ENCODE measurements at regions not wholly inside any gene's neighbourhood (a gene's known extent, or its start where the extent isn't known, plus 50 kb on each side); places are given as distances from the start of the nearest gene placed in this dataset.

- Histone ChIP-seq H4K20me1 (ENCODE audit: control insufficient read depth, insufficient read depth, low read length, poor library complexity, severe bottlenecking) (no peaks in the 10 kb centered on the region), H3K9me3 (ENCODE audit: control extremely low read depth in 1 of 3, control insufficient read depth in 2 of 3, insufficient read depth in 1 of 3, low read length in 2 of 3) (peaks cover 0 to 7% (median 0%) of the 10 kb centered on the region in 3 donors), H3K27me3 (replicated peaks in 1 of 4; ENCODE audit: control extremely low read depth in 1 of 4, control insufficient read depth in 3 of 4, insufficient read depth in 4 of 4, low read length in 3 of 4) (peaks cover 0 to 2% (median 0%) of the 10 kb centered on the region in 4 experiments), H3K4me2 (replicated peaks; ENCODE audit: low read depth, low read length, poor library complexity, severe bottlenecking) (no peak overlapping the region), H3K36me3 (replicated peaks in 1 of 2; ENCODE audit: control extremely low read depth in 1 of 2, control insufficient read depth in 1 of 2, extremely low read depth in 1 of 2, insufficient read depth in 2 of 2, low read length in 1 of 2) (no peaks in the 10 kb centered on the region), H3K4me1 (ENCODE audit: control insufficient read depth in 2 of 2, insufficient read depth in 2 of 2, low read length in 2 of 2) (no peaks in the 10 kb centered on the region), H3K27ac (ENCODE audit: low read length in 2 of 2) (no peak overlapping the region), H3K79me2 (ENCODE audit: control insufficient read depth, insufficient read depth, low read length) (no peaks in the 10 kb centered on the region), H2AFZ (ENCODE audit: insufficient read depth, low read depth, low read length, poor library complexity, severe bottlenecking) (no peak overlapping the region), H3K9ac (ENCODE audit: low read length) (no peak overlapping the region), H3K4me3 (ENCODE audit: control extremely low read depth in 1 of 5, extremely low read depth in 1 of 5, insufficient read depth in 1 of 5, low read depth in 2 of 5, low read length in 4 of 5) (no peak overlapping the region)
- Mint-ChIP-seq H3K9me3 (ENCODE audit: insufficient read depth) (no peaks in the 10 kb centered on the region), H3K4me3 (no peak overlapping the region), H3K27ac (no peak overlapping the region), H3K27me3 (peaks cover 4% of the 10 kb centered on the region), H3K4me1 (no peaks in the 10 kb centered on the region)
- POLR2A ChIA-PET = no interaction called here
- CTCF ChIA-PET = no interaction called here
- WGBS (ENCODE audit: insufficient coverage) = 82% methylated on average over 5 of the region's 5 CpGs
- DNase-seq (no peak), ATAC-seq (ENCODE audit: low read depth) (no peak)
- TF ChIP-seq EZH2 (IDR thresholded peaks at IDR 0.05; ENCODE audit: borderline replicate concordance, insufficient read depth, low read depth, low read length, poor library complexity, severe bottlenecking) = no peak
- TF ChIP-seq CTCF (IDR thresholded peaks at IDR 0.05) = no peak
- intact Hi-C loops (cut with micrococcal nuclease) = no loop called here
These were observed 531.3 kb downstream of the NPHP4 start for GRCh38 chr1:5460974-5461373.

GRCh38 chr1:5459839-5460610 is 532.2 kb downstream of the NPHP4 start:
- POLR2A ChIA-PET = no interaction called here
- no peak for TF ChIP-seq CTCF (IDR thresholded peaks at IDR 0.05)
- no peak for TF ChIP-seq EZH2 (IDR thresholded peaks at IDR 0.05; ENCODE audit: borderline replicate concordance, insufficient read depth, low read depth, low read length, poor library complexity, severe bottlenecking)

More at GRCh38 chr1:5459839-5460610, 532.2 kb downstream of the NPHP4 start:
- no peaks in the 10 kb centered on the region for H3K79me2 ChIP-seq (ENCODE audit: control insufficient read depth, insufficient read depth, low read length)
- no peak for ATAC-seq (ENCODE audit: low read depth)
- Mint-ChIP-seq H3K4me1 (no peaks in the 10 kb centered on the region), H3K27ac (no peak overlapping the region), H3K4me3 (no peak overlapping the region), H3K27me3 (peaks cover 4% of the 10 kb centered on the region), H3K9me3 (ENCODE audit: insufficient read depth) (no peaks in the 10 kb centered on the region)
- WGBS (ENCODE audit: insufficient coverage) = 94% methylated on average over 9 of the region's 11 CpGs
- H3K9ac ChIP-seq (ENCODE audit: low read length) = no peak overlapping the region
- H3K27ac ChIP-seq (ENCODE audit: low read length in 2 of 2) = no peak overlapping the region
- no peak overlapping the region for H3K4me3 ChIP-seq (ENCODE audit: control extremely low read depth in 1 of 5, extremely low read depth in 1 of 5, insufficient read depth in 1 of 5, low read depth in 2 of 5, low read length in 4 of 5)
- peaks cover 0 to 7% (median 0%) of the 10 kb centered on the region in 3 donors for H3K9me3 ChIP-seq (ENCODE audit: control extremely low read depth in 1 of 3, control insufficient read depth in 2 of 3, insufficient read depth in 1 of 3, low read length in 2 of 3)
- H3K36me3 ChIP-seq (replicated peaks in 1 of 2; ENCODE audit: control extremely low read depth in 1 of 2, control insufficient read depth in 1 of 2, extremely low read depth in 1 of 2, insufficient read depth in 2 of 2, low read length in 1 of 2) = no peaks in the 10 kb centered on the region
- no peak overlapping the region for H3K4me2 ChIP-seq (replicated peaks; ENCODE audit: low read depth, low read length, poor library complexity, severe bottlenecking)
- no peak overlapping the region for H2AFZ ChIP-seq (ENCODE audit: insufficient read depth, low read depth, low read length, poor library complexity, severe bottlenecking)
- H3K4me1 ChIP-seq (ENCODE audit: control insufficient read depth in 2 of 2, insufficient read depth in 2 of 2, low read length in 2 of 2) = no peaks in the 10 kb centered on the region
- intact Hi-C loops (cut with micrococcal nuclease) = no loop called here
- H3K27me3 ChIP-seq (replicated peaks in 1 of 4; ENCODE audit: control extremely low read depth in 1 of 4, control insufficient read depth in 3 of 4, insufficient read depth in 4 of 4, low read length in 3 of 4) = peaks cover 0 to 2% (median 0%) of the 10 kb centered on the region in 4 experiments
- DNase-seq = no peak
- CTCF ChIA-PET = no interaction called here
- no peaks in the 10 kb centered on the region for H4K20me1 ChIP-seq (ENCODE audit: control insufficient read depth, insufficient read depth, low read length, poor library complexity, severe bottlenecking)
